ENCODE measurements at regions not wholly inside any gene's neighbourhood (a gene's known extent, or its start where the extent isn't known, plus 50 kb on each side); places are given as distances from the start of the nearest gene placed in this dataset.

DNA sequence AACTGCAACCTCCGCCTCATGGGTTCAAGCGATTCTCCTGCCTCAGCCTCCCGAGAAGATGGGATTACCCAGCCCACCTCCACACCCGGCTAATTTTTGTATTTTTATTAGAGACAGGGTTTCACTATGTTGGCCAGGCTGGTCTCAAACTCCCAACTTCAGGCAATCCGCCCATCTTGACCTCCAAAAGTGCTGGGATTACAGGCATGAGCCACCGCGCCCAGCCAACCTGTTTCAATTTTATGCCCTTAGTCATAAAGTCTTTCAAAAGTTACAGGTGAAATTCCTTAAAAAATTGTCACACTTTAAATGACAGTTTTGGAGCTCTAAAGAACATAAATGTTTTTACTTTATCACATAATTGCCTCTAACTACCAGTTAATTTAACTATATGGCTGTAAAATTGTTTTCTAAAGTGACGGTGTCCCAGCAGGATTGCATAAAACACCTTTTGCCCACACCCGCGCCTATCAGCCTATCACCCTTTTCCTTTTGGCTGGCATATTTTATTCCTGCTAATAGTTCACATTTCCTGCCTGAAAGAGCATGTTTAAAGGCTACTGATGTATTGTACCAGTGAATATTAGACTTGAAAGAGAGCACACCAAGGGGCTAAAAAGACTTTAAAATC, 164.2 kb upstream of the SEMA6D start:
- TF ChIP-seq, protein P1, sequence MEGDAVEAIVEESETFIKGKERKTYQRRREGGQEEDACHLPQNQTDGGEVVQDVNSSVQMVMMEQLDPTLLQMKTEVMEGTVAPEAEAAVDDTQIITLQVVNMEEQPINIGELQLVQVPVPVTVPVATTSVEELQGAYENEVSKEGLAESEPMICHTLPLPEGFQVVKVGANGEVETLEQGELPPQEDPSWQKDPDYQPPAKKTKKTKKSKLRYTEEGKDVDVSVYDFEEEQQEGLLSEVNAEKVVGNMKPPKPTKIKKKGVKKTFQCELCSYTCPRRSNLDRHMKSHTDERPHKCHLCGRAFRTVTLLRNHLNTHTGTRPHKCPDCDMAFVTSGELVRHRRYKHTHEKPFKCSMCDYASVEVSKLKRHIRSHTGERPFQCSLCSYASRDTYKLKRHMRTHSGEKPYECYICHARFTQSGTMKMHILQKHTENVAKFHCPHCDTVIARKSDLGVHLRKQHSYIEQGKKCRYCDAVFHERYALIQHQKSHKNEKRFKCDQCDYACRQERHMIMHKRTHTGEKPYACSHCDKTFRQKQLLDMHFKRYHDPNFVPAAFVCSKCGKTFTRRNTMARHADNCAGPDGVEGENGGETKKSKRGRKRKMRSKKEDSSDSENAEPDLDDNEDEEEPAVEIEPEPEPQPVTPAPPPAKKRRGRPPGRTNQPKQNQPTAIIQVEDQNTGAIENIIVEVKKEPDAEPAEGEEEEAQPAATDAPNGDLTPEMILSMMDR (IDR thresholded peaks at IDR 0.05) = no peak
- no peak overlapping the region for H3K27ac ChIP-seq
- no peak for DNase-seq (ENCODE audit: low spot score)
- no peak overlapping the region for H3K4me3 ChIP-seq

DNA sequence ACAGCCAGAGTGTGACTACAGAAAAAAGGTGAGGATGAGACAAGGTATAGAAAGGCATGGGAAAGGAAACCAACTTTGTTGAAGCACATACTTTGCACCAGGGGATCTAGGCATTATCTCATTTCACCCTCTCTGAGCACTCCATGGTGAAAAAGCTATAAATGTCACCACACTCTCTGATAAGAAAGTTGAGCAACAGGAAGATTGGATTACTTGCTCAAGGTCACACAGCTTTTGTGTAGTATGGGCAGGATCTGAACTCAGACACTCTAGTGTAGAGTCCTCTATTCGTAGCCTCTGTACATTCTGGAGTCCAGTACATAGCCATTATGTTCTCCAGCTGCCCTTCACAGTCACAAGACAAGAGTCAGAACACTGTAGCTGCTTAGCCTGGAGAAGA, 163.4 kb upstream of the SEMA6D start:
- no peak for DNase-seq (ENCODE audit: low spot score)
- TF ChIP-seq, protein P1 (IDR thresholded peaks at IDR 0.05) = no peak
- no peak overlapping the region for H3K27ac ChIP-seq
- no peak overlapping the region for H3K4me3 ChIP-seq

DNA sequence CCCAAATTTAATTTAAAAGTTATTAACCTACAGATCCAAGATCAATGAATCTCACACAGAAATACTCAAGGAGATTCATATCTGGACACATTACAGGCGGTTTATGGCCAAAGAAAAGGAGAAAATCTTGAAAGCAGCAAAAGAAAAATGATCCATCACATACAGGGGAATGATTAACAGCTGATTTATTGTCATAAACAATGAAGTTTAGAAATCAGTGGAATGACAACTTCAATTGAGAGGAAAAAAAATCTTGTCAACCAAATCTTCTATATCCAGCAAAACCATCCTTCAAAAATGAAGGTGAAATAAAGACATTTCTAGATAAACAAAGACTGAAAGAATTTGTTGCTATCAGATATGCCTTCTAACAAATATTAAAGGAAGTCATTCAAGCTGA, 156.2 kb upstream of the SEMA6D start:
- TF ChIP-seq, protein P1 (IDR thresholded peaks at IDR 0.05) = no peak
- Histone ChIP-seq H3K27ac (no peak overlapping the region), H3K4me3 (no peak overlapping the region)
- DNase-seq (ENCODE audit: low spot score) = no peak

DNA sequence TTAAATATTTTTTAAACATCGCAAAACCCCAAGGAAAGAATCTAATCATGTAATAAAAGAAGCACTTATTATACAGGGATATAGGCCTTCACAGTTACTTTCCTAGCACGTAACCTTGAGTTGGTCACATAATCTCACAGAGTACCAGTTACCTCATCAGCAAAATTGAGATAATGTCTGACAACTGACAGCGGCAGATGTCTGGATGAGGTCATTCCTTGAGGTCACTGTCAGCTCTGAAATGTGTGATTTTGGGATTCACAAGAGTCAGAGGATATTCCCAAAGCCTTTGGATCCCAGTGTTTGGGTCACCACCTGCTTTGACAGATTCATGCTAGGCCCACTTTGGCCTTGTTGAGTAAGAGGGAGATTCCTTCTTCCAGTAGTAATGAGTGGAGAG, 151.4 kb upstream of the SEMA6D start:
- no peak overlapping the region for H3K4me3 ChIP-seq
- no peak for DNase-seq (ENCODE audit: low spot score)
- no peak overlapping the region for H3K27ac ChIP-seq
- TF ChIP-seq, protein P1 (IDR thresholded peaks at IDR 0.05) = no peak

GRCh38 chr15:47566610-47567009, 150.7 kb upstream of the SEMA6D start:
- DNase-seq (ENCODE audit: low spot score) = no peak
- TF ChIP-seq, protein P1 (IDR thresholded peaks at IDR 0.05) = no peak
- H3K4me3 ChIP-seq = no peak overlapping the region

DNA sequence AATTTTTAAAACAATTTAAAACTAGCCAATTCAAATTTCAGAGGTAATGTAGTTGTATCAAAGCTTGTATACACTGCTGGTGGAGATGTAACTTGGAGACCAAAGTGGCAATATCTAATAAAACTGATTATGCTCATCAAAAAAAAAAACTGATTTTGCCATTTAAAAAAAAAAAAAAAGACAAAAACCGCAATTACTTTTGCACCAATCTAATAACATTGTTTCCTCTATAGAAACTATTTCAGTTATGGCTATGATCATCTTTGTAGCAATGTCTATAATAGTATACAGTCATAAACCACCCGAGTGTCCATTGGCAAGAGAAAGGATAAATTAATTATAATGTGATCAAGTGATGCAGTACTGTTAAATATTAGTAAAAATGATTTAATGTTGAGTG, 149.3 kb upstream of the SEMA6D start:
- Histone ChIP-seq H3K4me3 (no peak overlapping the region), H3K27ac (no peak overlapping the region)
- TF ChIP-seq, protein P1 (IDR thresholded peaks at IDR 0.05) = no peak
- no peak for DNase-seq (ENCODE audit: low spot score)

More at GRCh38 chr15:47566610-47567009, 150.7 kb upstream of the SEMA6D start:
- H3K27ac ChIP-seq = no peak overlapping the region

- H3K4me3 ChIP-seq = no peak overlapping the region
- H3K27ac ChIP-seq = no peak overlapping the region
- DNase-seq (ENCODE audit: low spot score) = no peak
- TF ChIP-seq, protein P1 (IDR thresholded peaks at IDR 0.05) = no peak
These were observed 147.3 kb upstream of the SEMA6D start for GRCh38 chr15:47570044-47570443.

All from coronary artery (tissue), 2 donors.